NCI-H526 (cell line): ENCODE measurements at regions not wholly inside any gene's neighbourhood (a gene's known extent, or its start where the extent isn't known, plus 50 kb on each side); places are given as distances from the start of the nearest gene placed in this dataset.

Experiments used
- DNase-seq, 2 experiments: peaks; one replicate each; lab custom pipeline; 2025; lab: John Stamatoyannopoulos, UW

DNA sequence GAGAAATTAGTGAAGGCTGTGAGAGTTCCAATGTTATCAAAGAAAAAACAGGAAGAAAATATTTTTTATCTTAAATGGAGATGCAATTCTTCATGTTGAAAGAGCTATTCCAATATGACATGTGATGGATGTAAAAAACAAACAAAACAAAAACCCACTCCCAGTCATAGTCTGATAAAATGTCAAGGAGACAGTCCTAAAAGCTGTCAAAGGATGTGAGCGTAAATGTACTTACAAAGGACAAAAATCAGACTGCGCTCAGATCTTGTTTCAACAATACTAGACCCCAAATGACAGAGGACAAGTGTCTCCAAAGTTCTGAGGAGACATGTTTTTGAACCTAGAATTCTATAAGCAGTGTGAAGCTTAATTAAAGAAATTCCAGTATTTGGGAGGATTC is 265.8 kb downstream of the PLPP3 start:
- no peak for DNase-seq

DNA sequence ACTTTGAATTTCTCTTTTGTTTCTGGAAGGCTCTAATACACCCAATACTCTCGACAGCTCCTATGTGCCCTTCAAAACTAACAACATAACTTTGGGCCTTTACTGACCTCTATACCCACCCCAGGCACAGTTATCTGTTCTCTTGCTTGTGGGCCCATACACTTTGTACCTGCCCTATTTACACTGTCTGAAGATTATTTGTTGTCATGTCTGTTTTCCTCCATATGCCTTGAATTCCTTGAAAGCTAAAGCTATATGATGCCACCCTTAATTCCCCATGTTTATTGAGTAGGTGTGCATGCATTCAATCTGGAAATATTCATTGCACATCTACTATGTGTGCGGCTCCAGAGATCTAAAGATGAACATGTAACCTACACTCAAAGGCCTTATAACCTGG is 267.6 kb downstream of the PLPP3 start:
- DNase-seq: no peak

DNA sequence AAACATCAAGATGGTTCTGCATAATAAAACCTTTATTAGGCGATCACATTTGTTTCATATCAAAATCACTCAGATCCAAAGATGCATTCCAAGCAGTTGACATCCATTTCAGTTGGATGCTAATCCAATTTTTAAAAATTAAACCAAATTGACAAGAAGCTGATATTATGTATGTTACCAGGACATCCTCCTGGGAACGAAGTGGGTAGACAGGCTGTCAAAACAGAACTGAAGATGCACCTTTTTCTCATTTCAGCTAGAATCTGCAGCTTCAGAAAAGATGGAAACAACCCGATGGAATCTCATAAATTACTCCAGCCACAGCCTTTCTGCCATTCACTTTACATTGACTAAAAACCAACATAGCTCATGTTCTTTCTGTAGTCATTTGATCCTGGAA is 268.4 kb downstream of the PLPP3 start:
- no peak for DNase-seq

DNA sequence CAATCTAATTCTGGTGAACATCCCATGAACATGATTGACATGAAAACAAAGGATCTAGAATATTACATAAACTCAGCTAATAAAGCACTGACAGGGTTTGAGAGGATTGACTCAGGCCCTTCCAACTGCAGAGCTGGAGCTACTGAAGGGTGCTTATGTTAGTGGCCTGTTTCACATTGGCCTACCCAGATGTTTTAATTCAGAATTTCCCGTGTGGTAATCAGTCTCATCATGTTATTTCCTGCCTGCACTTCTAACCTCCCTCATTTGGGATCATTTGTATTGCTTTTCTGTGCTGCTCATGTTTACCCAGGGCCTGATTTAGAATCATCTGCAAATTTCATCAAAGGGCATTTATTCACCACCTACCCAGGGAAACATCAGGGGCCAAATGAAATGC is 270.3 kb downstream of the PLPP3 start:
- no peak for DNase-seq

DNA sequence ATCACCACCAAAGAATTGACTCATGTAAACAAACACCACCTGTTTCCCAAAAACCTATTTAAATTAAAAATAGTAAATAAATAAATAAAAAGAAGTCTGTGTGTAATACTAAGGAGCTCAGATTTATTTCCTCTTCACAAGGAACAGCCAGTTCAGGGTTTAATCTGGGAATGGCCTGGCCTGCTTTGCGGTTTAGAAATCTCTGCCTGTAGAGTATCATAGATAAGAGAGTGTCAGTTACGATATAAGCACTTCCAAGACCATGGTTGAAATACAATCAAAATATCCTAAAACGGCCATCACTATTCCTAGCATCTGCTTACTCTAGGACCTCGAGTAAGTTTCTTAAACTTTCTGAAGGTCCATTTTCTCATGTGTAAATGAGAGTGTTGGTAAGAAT is 274.4 kb downstream of the PLPP3 start:
- DNase-seq: no peak

DNA sequence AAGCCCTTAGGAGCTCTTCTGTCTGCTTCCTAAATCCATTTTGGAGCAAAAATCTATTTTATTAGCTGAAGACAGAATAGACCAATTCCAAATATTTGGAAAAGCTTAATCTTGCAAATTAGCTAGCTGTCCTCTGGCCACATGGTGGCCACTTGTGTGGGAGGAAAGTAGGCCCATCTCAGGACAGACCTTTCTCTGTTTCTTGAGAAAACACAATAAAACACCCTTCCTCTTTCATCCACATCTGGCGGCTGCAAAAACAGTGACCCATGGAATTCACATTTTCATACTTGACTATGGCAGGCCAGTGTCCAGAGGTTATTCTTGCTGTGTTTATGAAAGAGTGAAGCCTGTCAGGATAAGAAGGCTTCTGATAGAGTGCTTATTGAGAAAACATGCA is 275.6 kb downstream of the PLPP3 start:
- DNase-seq: no peak

DNA sequence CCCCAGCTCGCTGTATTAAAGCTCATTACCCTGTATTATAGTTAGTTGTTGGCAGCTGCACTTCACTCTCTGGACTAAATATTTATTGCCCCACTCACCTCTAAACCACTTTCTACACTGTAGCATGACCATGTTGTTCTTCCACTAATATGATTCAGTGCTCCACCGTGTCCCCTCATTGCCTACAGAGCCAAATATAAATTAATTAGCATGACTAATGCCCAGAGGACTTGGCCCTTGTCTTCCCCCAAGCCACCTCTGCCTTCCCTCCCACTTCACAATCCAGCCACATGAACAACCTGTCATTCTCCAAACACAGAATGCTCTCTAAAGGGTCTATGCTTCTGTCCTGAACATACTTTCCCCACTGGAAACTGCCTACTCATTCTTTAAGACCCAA is 276.5 kb downstream of the PLPP3 start:
- DNase-seq: no peak

DNA sequence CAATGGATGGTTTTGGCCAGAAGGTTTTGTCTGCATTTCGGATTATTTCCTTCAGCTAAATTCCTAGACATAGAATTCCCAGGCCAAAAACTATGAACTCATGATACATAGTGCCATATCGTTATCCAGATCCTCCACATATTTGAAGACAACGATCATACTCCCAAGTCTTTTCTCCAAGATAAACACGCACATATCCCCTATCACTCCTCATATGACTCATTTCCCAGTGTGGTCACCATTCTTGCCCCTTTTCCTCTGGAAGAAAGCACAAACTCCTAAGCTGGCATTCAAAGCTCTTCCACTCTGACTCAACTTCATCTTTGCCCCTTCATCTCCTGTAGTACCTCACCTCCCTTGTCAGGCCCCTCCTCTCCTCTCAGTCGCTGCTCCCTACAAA is 277.6 kb downstream of the PLPP3 start:
- DNase-seq: no peak

DNA sequence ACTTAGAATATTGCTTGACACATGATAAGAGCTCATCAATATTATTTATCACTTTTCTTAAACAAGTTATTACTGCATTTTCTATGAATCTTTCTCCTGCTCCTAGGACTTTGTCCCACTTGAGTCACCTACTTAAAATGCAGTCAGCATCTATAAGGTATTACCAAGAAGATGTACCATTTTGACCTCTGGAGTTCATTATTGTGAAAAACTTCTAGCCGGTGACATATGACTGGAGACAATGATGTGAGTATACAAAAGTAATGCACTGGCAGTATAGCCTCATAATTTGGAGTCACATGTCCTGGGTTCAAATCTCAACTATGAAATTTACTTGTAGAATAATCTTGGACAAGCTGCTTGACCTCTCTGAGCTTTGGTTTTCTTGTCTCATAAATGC is 278.5 kb downstream of the PLPP3 start:
- no peak for DNase-seq

DNA sequence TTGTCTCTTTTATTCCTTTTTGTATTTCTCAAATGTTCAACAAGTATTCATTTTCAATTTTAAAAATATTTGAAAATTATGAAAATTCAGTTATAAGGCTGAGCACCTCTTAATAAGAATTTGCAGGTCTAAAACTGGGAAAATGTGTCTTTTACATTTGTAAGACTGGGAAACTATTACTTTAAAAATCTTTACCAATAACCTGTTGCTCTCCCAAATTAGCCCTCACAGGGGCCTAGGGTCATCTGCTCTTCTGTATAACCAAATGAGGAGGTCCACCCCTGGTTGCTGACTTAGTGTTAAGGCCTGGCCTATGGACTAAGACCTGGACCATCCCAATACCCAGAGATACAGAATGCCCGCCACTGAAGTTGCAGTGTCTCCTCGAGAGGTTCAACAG is 280.5 kb downstream of the PLPP3 start:
- peak in 1 of 2 experiments; percentile 7 for DNase-seq

DNA sequence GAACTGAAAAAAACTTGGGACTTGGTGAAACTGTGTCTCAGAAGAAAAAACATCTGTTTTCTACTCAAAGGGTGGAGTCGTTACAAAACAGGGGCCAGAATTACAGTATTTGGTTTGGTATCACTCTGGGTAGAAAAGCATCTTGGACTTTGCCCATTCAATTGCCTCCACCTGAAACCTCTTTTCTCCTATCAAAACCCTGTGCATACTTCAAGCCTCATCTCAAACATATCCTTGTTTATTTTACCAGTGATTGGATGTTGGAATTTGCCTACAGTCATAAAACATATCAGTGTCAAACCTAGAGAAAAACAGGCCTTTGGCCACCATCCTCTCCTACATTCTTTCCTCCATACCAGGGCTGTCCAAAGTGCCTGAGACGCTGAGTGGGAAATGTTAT is 281.5 kb downstream of the PLPP3 start:
- DNase-seq: peak; percentile 85 to 89

DNA sequence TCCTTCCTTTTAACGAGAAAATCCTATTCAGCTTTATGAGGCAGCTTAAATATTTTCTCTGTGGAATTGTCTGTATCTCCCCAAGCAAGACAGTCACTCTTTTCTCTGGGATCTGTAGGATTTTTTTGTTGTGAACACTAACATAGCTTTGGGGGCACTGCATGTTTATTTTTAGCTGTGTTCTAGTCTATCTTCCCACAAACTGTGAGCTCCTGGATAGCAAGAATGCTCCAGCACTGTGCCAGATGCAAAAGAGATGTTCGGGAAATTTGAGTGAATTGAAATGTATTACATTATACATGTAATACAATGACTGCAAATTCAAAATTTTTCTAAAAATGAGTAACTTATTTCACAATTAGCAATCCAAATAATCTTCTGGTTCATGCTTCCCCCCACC is 282.2 kb downstream of the PLPP3 start:
- DNase-seq: peak in 1 of 2 experiments; percentile 32

DNA sequence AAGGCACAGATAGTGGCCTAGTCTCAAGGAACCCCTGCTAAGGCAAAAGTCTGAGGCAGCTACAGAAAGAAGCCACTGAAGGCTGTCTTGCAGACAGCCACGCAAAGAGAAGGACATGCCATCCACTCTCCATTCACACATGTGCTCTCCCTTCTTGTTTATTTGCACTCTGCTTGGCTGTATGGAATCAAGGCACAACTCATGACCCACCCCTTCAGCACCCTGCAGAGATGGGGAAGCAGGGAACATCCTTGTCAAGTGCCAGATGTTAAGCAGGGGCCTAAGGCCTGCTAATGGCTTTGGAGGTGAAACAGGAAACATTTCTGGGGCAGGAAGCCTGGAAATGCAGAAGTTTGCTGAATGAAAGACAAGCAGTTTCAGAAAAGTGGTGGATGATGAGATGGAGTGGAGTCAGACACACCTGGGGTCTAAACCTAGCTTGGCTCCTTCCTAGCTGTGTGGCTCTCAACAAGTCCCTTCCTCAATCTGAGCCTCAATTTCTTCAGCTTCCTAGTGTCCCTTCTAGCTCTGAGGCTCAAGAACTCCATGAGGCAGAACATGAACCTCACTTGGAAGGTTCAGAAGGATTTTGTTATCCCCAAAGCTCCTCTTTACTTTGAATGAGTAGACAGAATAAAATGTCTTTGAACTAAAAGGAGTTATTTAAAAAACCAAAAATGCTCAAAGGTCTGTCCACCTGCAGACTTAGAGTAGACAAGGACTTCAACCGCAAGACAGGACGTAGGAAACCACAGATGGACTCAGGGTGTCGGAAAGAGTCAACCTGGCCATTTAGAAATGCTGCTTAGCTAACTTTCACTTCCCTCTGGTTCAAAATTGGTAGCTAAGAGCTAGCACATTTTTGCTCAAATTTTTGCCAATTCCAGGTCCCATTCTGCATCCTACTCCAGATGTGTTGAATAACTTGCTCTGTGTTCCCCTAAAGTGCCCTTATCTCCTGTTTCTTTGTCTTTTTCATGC is 283.1 kb downstream of the PLPP3 start:
- no peak for DNase-seq

DNA sequence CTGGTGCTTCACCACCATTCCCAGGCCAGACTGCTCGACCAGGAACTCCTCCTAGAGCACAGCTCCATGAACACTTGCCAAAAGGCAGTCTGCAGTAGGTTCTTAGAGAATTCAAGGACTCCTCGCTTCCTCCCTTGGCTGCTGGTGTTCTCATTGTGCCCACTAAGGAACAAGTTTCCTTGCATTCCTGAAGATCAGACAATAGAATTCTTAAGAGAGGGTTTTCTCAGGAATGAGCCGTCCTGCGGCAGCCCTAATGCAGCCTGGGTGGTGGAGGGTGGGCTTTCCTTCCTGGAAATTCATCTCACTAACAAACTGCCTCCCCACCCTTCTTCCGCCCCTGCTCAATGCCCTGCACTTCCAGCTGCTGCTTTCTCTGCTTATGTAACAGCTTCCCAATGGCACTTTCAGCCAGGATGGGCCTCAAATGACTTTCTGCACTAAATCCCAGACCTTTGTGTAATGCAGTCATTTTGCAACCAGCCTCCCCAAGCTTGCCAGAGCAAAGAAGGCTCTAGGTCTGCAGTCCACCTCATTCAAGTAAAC is 287.9 kb downstream of the PLPP3 start:
- no peak for DNase-seq

DNA sequence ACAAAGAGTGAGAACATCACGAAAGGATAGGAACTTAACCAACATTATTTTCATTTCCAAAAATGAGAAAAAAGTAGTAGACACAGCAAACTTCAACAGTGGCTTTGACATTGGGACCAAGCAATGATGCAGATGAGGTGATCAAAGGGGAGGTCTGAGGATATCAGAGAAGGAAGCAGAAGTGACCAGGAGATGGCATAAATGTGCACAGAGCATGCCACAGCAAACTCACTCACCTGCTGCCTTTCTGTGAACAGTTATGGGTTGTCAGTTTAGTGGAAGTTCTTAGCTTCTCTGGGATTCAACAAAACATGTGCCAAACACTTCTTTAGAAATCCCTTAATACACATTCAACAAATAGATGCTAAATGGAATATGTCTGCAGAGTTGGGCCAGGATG is 290.1 kb downstream of the PLPP3 start:
- DNase-seq: peak in 1 of 2 experiments; percentile 5

DNA sequence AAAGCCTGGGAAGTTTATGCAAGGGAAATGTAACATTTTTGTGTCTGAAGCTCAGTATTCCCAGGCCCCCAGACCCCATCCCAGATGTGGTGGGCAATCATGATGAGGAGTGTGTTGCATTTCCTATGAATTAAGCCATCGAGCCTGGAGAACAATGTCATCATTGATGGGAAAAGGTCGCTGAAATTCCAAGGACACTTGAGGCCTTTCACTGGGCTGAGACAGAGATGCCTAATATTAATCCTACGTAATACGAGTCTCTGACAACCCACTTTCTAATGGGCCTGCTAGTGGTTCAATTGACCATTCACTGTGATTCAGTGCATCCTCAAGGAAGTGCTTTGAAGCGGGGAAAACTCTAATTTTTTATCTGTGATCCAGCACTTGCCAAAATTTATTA is 291.6 kb downstream of the PLPP3 start:
- DNase-seq: no peak

DNA sequence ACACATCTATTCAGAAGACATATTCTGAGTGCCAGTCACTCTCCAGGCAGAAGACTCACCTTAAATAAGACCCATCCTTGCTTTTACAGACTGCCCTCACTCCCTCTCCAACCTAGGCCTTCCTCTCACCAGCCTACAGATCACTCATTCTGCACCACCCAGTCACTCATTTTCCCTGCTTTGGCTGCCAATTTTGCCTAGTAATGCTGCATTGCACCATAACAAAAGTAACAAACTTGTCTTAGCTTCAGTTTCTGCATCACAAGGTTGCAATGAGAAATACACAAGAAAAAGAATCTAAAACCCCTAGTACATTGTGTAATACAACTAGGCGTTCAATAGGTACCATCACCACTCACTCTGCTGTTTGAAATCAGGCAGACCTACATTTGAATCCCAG is 292.4 kb downstream of the PLPP3 start:
- no peak for DNase-seq

DNA sequence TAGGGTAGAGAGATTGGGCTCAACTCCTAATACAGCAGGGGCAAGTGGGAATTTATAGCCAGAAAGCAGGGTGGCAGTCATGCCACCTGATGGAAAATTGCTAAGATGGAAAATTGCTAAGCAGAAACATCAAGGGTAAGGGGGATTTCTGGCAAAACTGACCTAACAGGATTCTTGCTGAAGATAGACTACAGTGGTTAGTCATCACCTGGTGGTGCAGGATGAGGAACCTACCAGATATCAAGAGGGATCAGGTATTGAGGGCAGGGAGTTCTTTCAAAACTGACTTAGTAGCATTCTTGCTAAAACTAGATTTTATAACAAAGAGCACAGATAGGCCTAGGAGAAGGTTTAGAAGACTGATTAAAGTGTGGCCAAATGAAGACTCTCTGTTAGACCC is 292.9 kb downstream of the PLPP3 start:
- no peak for DNase-seq

DNA sequence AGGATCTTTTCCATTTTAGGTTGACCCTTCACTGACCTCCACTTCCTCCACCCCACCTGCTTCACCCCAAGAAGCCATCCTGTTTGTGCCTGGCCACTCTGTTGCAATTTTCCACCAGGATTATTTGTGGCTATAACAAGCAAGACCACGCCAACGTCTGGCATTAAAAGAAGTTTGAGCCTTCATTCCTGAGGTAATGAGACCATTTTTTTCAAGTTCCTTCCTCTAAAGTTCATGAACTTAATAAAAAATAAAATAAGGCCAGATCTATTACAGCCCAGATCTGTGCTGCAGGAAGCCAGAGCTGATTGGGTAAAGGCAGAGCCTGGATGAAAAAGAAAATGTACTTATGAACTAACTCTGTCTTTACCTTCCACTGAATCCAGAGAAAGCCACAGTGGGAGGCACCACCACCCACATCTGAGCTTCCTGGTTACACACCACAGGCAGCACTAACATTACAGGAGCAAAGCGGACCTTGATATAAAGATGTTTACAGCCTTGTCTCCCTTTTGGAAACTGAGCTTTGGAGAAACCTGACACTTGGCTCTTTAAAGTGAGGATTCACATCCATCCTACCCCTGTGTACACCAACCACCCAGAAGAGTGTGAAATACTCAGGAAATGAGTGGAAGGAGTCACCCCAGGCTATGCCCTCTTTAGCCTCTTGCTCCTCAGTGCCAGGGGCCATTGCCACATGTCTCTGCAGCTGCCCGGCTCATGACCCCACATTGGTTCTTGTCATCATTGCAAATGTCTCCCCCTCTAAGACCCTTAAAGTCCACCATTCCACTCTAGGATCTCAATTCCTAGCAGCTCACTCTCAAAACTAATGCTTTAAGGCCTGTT is 293.6 kb downstream of the PLPP3 start:
- DNase-seq: no peak

DNA sequence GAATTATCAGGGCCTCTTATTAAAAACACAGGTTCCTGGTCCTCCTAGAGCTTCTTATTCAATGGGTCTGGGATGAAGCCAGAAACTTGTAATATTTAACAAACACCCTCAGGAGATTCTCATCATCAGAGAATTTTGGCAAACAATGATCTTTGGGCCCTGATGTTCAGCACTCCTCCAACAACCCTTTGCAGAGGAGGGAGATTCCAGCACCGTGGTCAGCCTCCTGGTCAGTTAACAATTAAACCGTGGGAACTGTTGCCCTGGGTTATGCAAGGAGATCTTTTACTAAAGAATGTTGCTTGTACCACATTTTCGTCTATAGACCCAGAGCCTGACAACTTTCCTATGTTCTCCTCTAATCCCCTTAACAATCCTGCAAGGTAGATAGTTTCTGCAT is 294.4 kb downstream of the PLPP3 start:
- no peak for DNase-seq

DNA sequence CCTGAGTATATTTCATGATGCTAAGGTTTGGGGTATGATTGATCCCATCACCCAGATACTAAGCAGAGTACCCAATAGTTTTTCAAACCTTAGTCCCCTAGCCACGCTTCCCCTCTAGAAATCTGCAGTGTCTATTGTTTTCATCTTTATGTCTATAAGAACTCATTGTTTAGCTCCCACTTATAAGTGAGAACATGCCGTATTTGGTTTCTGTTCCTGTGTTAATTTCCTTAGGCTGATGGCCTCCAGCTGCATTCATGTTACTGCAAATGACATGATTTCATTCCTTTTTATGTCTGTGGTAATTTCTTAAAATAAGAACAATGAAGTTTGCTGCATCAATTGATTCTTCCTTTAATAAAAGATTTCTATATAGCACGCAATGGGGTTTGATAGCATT is 301.3 kb downstream of the PLPP3 start:
- DNase-seq: no peak

DNA sequence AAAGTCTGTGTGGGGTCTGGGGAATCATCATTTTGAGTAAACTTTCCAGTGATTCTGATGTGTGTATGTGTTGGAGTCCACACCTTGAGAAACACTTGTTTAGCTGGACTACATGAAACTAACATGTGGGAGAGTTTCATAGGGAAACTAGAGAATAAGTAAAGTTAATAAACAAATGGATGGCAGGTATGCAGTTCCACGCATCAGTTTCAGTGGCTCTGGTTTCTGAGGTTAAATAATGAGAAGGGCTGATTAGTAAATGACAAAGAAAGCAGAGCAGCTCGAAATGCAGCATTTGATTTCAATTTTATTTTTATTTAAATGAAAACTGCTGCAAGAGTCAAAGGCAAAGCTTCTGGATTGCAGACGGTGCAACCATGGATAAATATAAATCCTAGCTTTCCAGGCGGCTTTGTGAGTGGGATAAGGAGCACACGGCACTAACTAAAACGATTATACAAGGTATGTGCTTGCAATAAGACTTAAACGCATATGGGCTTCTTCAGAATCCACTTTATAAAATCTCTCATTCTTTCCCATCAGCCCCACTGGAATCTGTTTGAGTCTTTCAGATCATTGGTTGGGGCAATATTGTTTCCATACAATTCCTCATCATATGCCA is 310.7 kb downstream of the PLPP3 start:
- no peak for DNase-seq
